Urinary bladder (tissue), 3 donors: ENCODE measurements at regions not wholly inside any gene's neighbourhood (a gene's known extent, or its start where the extent isn't known, plus 50 kb on each side); places are given as distances from the start of the nearest gene placed in this dataset.
"Not testable (repeated sequence)": the region's sequence is repeated elsewhere in the genome, so short reads cannot be mapped to it uniquely, and the experiment has no call there.

Experiments
- DNase-seq: peaks from one replicate; pipeline ENCODE4 v3.0.0-alpha.2; 2015; ENCODE audit errors: extremely low spot score
- H3K27ac ChIP-seq: one replicate; pipeline ENCODE4 v1.5.1; 2013; ENCODE audit warnings: low read depth, mild to moderate bottlenecking, moderate library complexity
- H3K36me3 ChIP-seq: one replicate; pipeline ENCODE4 v1.6.1; 2013; ENCODE audit warnings: mild to moderate bottlenecking, moderate library complexity; ENCODE audit not compliant: insufficient read depth
- H3K4me1 ChIP-seq: one replicate; pipeline ENCODE4 v1.6.1; 2013; ENCODE audit warnings: mild to moderate bottlenecking, moderate library complexity; ENCODE audit not compliant: insufficient read depth
- H3K4me3 ChIP-seq: one replicate; pipeline ENCODE4 v1.5.1; 2013; ENCODE audit warnings: low read depth, low read length
- WGBS: extraction: QIAGEN DNeasy Blood & Tissue Kit; methylation state at CpG from one replicate; pipeline ENCODE4 v1.1.7; 2013; 5-methylcytosine and 5-hydroxymethylcytosine counted together
- donor health status: healthy with polysubstance abuse.
- donor health status: healthy.

DNA sequence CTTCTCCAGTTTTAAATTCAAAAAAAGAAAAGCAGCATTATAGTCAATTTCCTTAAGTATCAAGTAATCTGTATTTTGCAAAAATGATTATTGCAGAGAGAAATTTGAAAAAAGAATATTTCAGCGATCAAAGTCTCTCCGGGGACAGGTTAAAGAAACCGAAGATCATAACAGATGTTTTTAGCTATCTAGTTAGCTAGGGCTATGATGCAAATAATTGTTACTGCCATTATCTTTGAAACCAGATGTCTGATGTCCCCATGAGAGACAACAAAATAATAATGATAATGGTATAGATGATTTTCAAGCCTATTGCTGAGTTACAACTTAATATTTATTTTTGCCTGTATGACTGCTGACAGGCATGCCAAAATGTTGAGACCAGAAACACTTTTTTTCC, 1326.0 kb downstream of the PLA2G4A start:
- no peak overlapping the region for H3K4me3 ChIP-seq
- H3K36me3 ChIP-seq: no peaks in the 10 kb centered on the region
- no peaks in the 10 kb centered on the region for H3K4me1 ChIP-seq
- no peak overlapping the region for H3K27ac ChIP-seq
- 71% methylated on average over 3 of the region's 3 CpGs for WGBS
- no peak for DNase-seq

DNA sequence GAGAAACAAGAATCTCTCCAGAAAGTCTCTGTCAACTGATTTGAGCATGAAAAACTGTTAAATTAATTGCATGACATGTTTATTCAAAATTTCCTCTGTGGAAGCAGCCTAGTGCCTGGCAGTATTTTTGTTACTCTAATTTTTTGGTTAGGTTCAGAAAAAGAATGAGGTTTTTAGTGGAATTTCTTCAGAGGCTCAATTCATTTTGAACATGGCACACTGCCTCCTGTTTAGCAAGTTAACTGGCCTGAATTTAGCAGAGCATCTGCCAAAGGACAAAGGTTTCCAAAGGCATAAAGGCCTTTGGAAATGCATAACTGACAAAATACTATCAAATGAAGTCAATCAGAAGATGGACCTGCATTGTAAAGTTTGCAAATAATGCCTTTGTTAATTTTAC, 1326.5 kb downstream of the PLA2G4A start:
- Histone ChIP-seq H3K4me1 (no peaks in the 10 kb centered on the region), H3K36me3 (no peaks in the 10 kb centered on the region), H3K4me3 (no peak overlapping the region), H3K27ac (no peak overlapping the region)
- DNase-seq: no peak

DNA sequence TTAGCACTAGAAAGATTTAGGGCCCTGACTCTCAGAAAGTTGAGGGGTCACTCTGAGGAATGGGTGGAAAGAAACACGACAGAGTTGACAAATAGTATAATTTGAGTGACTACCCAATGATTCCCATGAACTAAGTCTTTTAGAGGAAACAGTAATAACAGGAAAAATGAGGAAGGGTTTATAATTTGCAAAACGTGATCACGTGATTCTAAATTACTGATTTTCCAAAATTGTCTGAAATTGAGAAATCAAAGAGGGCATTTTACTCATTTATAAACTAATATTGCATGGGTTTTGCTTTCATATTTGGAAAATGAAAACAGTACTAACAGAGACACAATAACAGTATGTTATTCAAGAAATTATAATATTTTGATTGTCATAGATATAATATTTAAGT, 1335.7 kb downstream of the PLA2G4A start:
- 88% methylated on average over 3 of the region's 3 CpGs for WGBS
- no peaks in the 10 kb centered on the region for H3K36me3 ChIP-seq
- no peak for DNase-seq
- no peak overlapping the region for H3K27ac ChIP-seq
- no peak overlapping the region for H3K4me3 ChIP-seq
- H3K4me1 ChIP-seq: no peaks in the 10 kb centered on the region

DNA sequence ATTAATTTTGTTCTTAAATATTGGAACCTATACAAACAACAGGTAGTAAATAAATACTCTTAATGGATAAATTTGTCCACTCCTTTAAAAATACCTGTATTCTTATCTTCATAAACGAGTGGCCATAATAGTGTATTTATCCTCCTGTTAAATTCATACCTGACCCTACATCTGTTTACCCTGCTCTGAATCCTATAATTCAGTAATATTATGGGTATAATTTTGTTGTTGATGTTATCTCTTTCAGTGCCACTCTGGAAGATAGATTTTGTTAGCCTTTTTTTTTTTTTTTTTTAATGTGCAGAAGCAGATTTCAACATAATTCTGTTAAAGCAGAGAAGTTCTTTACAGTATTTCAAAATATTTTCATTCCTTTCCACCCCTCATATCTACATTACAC, 1337.9 kb downstream of the PLA2G4A start:
- no peak for DNase-seq
- H3K27ac ChIP-seq: no peak overlapping the region
- WGBS: 89% methylated on average over 1 of the region's 1 CpG
- no peak overlapping the region for H3K4me3 ChIP-seq
- H3K36me3 ChIP-seq: no peaks in the 10 kb centered on the region
- H3K4me1 ChIP-seq: no peaks in the 10 kb centered on the region

DNA sequence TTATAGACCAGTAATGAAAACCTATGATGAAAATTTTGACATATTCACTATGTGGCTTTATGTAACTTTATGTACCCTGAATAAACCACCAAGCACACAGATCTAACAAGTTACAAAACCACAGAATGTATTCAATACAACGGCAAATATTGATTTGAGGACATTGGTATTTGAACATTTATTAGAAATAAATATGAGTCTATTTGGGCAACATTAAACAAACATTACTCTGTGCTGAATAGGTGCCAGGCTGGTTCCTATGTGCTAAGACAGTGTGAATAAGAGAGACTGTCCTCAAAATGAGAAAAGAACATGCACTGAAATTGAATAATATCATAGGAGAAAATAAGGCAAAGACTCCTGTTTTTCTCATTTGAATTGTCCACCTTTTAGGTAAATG, 1341.2 kb downstream of the PLA2G4A start:
- no peak overlapping the region for H3K27ac ChIP-seq
- H3K4me1 ChIP-seq: no peaks in the 10 kb centered on the region
- H3K36me3 ChIP-seq: no peaks in the 10 kb centered on the region
- DNase-seq: no peak
- no peak overlapping the region for H3K4me3 ChIP-seq
- WGBS: 82% methylated on average over 1 of the region's 1 CpG

DNA sequence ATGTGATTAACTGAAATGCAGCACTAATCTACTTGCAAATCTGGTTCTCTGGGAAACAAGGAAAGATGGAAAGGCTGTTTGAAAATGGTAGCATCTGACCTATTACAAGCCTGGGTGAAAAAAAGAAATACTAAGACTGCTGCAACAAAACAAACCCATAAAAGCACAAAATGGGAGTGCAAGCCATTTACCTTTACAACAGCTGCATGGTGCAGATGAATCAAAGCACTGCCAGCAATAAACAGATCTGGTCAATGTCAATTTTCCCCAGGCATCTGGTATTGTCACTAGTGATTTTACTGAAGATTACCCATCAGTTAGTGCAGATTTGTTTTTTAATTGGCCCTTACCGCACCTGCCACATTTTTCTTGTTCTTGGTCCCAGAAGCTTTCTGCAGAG, 1341.7 kb downstream of the PLA2G4A start:
- DNase-seq: no peak
- Histone ChIP-seq H3K4me3 (no peak overlapping the region), H3K27ac (no peak overlapping the region), H3K4me1 (no peaks in the 10 kb centered on the region), H3K36me3 (no peaks in the 10 kb centered on the region)
- WGBS: 82% methylated on average over 1 of the region's 1 CpG

DNA sequence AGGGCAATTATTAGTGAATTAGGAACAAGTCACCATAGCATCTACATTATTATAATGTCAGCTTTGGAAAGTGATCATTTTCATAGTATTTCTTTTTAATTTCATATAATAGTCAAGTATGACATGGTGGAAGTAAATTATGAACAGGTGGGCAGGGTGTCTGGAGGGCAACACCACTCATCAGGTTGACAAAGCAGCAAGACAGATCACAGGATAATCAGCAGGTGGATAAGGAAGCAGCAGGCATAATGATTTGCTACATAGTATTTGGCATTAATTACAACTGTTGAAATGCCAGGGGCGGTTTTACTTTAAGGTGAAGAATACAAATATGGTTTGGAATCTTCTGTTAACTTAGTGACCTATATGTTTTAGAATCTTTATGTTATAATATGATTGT, 1342.2 kb downstream of the PLA2G4A start:
- no peak for DNase-seq
- H3K36me3 ChIP-seq: no peaks in the 10 kb centered on the region
- no peaks in the 10 kb centered on the region for H3K4me1 ChIP-seq
- H3K4me3 ChIP-seq: no peak overlapping the region
- no peak overlapping the region for H3K27ac ChIP-seq
- 87% methylated on average over 1 of the region's 1 CpG for WGBS

DNA sequence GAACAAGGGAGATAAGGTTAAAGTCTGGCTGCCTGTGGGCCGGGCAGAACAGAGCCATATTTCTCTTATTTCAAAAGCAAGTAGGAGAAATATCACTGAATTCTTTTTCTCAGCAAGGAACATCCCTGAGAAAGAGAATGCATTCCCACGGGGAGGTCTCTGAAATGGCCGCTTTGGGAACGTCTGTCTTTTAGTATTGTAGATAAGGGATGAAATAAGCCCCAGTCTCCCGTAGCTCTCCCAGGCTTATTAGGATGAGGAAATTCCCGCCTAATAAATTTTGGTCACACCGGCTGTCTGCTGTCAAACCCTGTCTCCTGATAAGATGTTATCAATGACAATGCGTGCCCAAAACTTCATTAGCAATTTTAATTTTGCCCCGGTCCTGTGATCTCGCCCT, 1353.3 kb downstream of the PLA2G4A start:
- not testable (repeated sequence) for H3K4me1 ChIP-seq, DNase-seq, H3K36me3 ChIP-seq, H3K4me3 ChIP-seq, H3K27ac ChIP-seq
- WGBS: 87% methylated on average over 10 of the region's 10 CpGs

DNA sequence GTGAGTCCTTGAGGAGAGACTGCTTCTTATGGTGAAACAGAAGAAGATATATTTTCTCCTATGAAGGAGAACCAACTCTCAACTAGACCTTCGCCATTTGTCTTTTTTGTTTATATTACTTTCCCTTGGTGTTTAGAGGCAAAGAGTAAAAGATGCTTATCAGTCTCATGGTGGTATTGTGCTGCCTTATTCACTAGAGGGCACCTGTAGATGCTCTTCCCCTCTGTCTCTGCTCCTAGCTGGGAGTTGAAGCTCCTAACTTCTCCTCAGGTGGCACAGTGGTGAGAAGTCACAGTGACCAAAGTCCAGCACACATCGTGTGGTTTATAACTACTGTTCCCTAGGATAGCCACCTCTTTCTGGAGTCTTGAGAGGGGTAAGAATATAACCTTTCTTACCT, 1359.6 kb downstream of the PLA2G4A start:
- DNase-seq: no peak
- peaks cover 1% of the 10 kb centered on the region for H3K36me3 ChIP-seq
- WGBS: 93% methylated on average over 2 of the region's 2 CpGs
- H3K4me3 ChIP-seq: no peak overlapping the region
- H3K4me1 ChIP-seq: no peaks in the 10 kb centered on the region
- no peak overlapping the region for H3K27ac ChIP-seq

DNA sequence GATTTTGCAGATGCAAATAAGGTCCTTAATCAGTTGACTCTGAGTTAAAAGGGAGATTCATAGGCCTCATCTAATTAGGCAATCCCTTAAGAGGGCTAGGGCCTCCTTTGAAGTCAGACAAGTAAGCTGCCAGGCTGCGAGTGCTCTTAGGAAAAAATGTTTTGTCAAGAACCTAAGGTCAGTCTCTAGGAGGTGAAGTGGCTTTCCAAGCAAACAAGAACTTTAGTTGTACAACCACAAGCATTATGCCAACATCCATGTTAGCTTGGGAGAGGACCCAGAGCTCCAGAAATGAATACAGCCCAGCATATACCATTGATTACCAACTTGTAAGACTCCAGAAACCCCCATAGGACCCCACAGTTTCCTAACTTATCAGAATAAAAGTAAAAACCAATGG, 1366.2 kb downstream of the PLA2G4A start:
- Histone ChIP-seq H3K4me3 (no peak overlapping the region), H3K27ac (no peak overlapping the region), H3K4me1 (no peaks in the 10 kb centered on the region), H3K36me3 (no peaks in the 10 kb centered on the region)
- DNase-seq: no peak
- WGBS: 77% methylated on average over 1 of the region's 1 CpG

DNA sequence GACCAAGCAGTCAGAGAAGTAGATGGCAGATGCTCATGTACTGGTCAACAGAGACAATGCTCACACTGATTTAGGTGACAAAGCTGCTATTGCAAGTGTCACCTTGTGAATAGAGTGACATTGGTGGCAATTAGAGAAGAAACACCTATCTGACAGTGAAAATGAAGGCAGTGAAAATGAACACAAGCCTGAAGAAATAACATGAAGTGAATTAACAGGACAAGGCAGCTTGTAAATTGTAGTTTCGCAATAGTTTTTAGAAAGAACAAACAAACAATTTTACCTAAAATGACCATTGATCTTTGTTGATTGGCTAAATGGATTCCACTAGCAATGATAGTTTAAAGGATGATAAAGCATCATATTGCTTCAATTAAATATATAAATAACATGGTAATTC, 1389.5 kb downstream of the PLA2G4A start:
- no peak overlapping the region for H3K27ac ChIP-seq
- no peaks in the 10 kb centered on the region for H3K36me3 ChIP-seq
- no peak for DNase-seq
- no peaks in the 10 kb centered on the region for H3K4me1 ChIP-seq
- 91% methylated on average over 1 of the region's 1 CpG for WGBS
- H3K4me3 ChIP-seq: no peak overlapping the region

DNA sequence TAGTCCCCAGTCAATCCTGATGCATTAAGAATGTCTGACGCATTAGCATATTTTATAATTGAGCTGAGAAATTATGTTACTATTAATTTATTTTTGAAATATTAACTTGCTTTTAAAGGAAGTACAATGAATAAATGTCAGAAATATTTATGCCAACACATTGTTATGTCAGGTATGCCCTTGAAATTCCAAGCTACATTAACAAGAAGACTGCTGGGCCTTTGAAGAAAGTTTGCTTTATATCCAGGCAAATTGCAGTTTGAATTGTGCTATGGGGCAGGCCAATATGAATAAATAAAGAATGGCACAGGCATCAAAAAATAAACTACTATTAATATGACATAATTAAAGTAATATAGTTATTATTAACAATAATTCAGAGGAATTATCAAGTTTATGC, 1391.3 kb downstream of the PLA2G4A start:
- DNase-seq: no peak
- WGBS: 94% methylated on average over 1 of the region's 1 CpG
- Histone ChIP-seq H3K4me3 (no peak overlapping the region), H3K36me3 (no peaks in the 10 kb centered on the region), H3K27ac (no peak overlapping the region), H3K4me1 (no peaks in the 10 kb centered on the region)

DNA sequence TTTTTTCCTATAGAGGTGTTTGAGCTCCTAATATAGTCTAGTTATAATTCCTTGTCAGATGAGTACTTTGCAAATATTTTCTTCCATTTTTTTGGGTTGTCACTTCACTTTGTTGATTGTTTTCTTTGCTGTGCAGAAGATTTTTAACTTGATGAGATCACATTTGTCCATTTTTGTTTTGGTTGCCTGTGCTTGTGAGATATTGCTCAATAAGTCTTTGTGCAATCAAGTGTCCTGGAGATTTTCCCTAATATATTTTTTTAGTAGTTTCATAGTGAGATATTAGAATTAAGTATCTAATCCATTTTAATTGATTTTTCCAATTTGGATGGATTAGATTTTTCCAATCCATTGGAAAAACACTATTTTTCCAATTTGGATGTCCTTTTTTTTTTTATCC, 1395.5 kb downstream of the PLA2G4A start:
- no peak overlapping the region for H3K4me3 ChIP-seq
- DNase-seq: no peak
- no peaks in the 10 kb centered on the region for H3K36me3 ChIP-seq
- H3K4me1 ChIP-seq: no peaks in the 10 kb centered on the region
- no peak overlapping the region for H3K27ac ChIP-seq

DNA sequence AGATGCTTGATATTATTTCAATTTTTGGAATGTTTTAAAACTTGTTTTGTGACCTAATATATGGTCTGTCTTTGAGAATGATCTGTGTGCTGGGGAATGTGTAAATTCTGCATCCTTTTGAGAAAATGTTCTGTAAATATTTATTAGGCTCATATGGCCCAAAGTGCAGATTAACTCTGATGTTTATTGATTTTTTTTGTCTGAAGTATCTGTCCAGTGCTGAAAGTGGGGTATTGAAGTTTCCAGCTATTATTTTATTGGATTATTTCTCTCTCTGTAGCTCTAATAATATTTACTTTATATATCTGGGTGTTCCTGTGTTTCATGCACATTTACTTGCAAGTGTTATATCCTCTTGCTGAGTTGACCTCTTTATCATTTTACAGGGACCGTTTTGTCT, 1397.2 kb downstream of the PLA2G4A start:
- H3K36me3 ChIP-seq: no peaks in the 10 kb centered on the region
- H3K4me3 ChIP-seq: no peak overlapping the region
- no peaks in the 10 kb centered on the region for H3K4me1 ChIP-seq
- no peak overlapping the region for H3K27ac ChIP-seq
- WGBS: 69% methylated on average over 1 of the region's 1 CpG
- no peak for DNase-seq

DNA sequence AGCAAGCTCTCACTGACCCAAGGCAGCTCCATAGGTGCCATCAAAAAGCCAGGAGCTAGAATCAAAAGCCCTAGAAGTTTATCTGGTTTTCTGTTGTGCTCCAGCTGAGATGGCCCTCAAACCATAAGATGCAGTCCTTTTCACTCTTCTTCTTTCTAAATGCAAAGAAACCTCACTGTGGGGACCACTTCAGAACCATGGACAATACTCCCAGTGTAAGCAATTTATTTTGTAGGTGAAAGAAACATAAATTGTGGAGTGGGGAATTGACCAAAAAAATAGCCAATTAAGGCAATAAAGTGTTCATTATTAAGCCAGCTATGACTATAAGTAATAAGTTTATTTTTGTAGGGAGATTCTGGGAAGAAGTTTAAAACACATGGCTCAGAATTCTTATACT, 1399.9 kb downstream of the PLA2G4A start:
- Histone ChIP-seq H3K27ac (no peak overlapping the region), H3K36me3 (no peaks in the 10 kb centered on the region), H3K4me1 (no peaks in the 10 kb centered on the region), H3K4me3 (no peak overlapping the region)
- DNase-seq: no peak
